ENCODE measurements at regions not wholly inside any gene's neighbourhood (a gene's known extent, or its start where the extent isn't known, plus 50 kb on each side); places are given as distances from the start of the nearest gene placed in this dataset.
A peak's percentile ranks its signal among the peaks of the same experiment; 100 is the strongest.

- TF ChIP-seq, protein P1, sequence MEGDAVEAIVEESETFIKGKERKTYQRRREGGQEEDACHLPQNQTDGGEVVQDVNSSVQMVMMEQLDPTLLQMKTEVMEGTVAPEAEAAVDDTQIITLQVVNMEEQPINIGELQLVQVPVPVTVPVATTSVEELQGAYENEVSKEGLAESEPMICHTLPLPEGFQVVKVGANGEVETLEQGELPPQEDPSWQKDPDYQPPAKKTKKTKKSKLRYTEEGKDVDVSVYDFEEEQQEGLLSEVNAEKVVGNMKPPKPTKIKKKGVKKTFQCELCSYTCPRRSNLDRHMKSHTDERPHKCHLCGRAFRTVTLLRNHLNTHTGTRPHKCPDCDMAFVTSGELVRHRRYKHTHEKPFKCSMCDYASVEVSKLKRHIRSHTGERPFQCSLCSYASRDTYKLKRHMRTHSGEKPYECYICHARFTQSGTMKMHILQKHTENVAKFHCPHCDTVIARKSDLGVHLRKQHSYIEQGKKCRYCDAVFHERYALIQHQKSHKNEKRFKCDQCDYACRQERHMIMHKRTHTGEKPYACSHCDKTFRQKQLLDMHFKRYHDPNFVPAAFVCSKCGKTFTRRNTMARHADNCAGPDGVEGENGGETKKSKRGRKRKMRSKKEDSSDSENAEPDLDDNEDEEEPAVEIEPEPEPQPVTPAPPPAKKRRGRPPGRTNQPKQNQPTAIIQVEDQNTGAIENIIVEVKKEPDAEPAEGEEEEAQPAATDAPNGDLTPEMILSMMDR (IDR thresholded peaks at IDR 0.05; ENCODE audit: partially characterized antibody, unreplicated experiment): no peak
- H3K9me3 Mint-ChIP-seq (ENCODE audit: unreplicated experiment): no peaks in the 10 kb centered on the region
- no peak for DNase-seq
- no peak overlapping the region for H3K27ac Mint-ChIP-seq (ENCODE audit: unreplicated experiment)
- peaks cover 4% of the 10 kb centered on the region for H3K4me1 Mint-ChIP-seq (ENCODE audit: low read depth, unreplicated experiment)
- no peak overlapping the region for H3K4me3 Mint-ChIP-seq (ENCODE audit: unreplicated experiment)
- no peaks in the 10 kb centered on the region for H3K27me3 Mint-ChIP-seq (ENCODE audit: unreplicated experiment)
- no peaks in the 10 kb centered on the region for H3K36me3 Mint-ChIP-seq (ENCODE audit: unreplicated experiment)
These were observed 231.6 kb upstream of the GRIP1 start for GRCh38 chr12:66910366-66910974.

DNA sequence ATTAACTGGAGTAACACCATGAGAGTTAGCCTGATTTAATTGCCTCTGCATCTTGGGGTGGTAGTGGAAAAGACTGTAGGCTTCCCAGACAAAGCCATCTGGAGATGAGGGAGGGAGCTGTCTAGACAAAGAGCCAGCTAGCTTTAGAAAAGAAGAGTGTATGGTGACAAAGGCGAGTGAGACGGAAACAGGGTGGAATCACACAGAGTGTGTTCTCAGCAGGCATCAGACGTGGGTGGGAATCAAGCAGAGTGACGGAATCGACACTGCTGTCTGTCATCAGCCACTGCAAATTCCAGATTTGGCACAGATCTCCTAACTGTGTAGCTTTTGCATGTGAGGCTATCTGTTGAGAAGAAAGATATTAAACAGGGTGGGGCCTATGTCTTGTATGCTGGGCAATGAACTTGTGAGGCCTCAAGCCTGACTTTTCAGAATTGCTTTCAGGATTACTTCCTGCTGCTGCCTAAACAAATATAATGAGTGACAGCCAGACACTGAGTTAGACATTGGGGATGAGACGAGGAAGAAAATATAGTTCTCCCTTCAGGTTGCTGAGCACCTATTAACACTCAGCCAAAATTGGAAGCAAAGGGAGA lies 236.5 kb upstream of the GRIP1 start:
- Mint-ChIP-seq H3K4me1 (ENCODE audit: low read depth, unreplicated experiment) (peaks cover 7% of the 10 kb centered on the region), H3K27ac (ENCODE audit: unreplicated experiment) (peak overlapping the region; percentile 23), H3K27me3 (ENCODE audit: unreplicated experiment) (no peaks in the 10 kb centered on the region), H3K4me3 (ENCODE audit: unreplicated experiment) (no peak overlapping the region), H3K9me3 (ENCODE audit: unreplicated experiment) (no peaks in the 10 kb centered on the region), H3K36me3 (ENCODE audit: unreplicated experiment) (no peaks in the 10 kb centered on the region)
- TF ChIP-seq, protein P1 (IDR thresholded peaks at IDR 0.05; ENCODE audit: partially characterized antibody, unreplicated experiment): no peak
- no peak for DNase-seq

- H3K9me3 Mint-ChIP-seq (ENCODE audit: unreplicated experiment): no peaks in the 10 kb centered on the region
- H3K36me3 Mint-ChIP-seq (ENCODE audit: unreplicated experiment): no peaks in the 10 kb centered on the region
- no peaks in the 10 kb centered on the region for H3K27me3 Mint-ChIP-seq (ENCODE audit: unreplicated experiment)
- DNase-seq: no peak
- TF ChIP-seq, protein P1 (IDR thresholded peaks at IDR 0.05; ENCODE audit: partially characterized antibody, unreplicated experiment): no peak
- no peak overlapping the region for H3K4me3 Mint-ChIP-seq (ENCODE audit: unreplicated experiment)
- no peak overlapping the region for H3K27ac Mint-ChIP-seq (ENCODE audit: unreplicated experiment)
- H3K4me1 Mint-ChIP-seq (ENCODE audit: low read depth, unreplicated experiment): peaks cover 7% of the 10 kb centered on the region
These were observed 237.3 kb upstream of the GRIP1 start for GRCh38 chr12:66916189-66916588.

- Mint-ChIP-seq H3K27ac (ENCODE audit: unreplicated experiment) (no peak overlapping the region), H3K9me3 (ENCODE audit: unreplicated experiment) (no peaks in the 10 kb centered on the region), H3K4me3 (ENCODE audit: unreplicated experiment) (no peak overlapping the region)
These were observed 240.6 kb upstream of the GRIP1 start for GRCh38 chr12:66919466-66919865.

DNA sequence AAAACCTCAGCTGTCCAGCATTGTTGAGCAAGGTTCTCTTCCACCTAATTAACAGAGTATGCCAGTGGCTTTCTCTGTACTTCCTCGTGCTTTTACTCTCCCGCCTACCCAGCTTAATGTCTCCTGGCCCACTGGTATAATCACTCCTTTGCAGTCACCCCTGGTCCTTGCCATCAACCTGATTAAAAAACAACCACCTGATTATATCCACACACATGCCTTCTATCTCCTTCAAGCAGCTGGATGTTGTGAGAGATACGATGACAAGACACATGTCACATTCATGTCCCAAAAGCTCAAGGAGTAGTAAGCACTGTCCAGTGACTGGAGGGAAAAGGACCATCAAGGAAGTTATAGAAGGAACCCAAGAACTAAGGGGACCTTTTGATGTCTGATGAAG lies 241.3 kb upstream of the GRIP1 start:
- Mint-ChIP-seq H3K4me1 (ENCODE audit: low read depth, unreplicated experiment) (peaks cover 5% of the 10 kb centered on the region), H3K27ac (ENCODE audit: unreplicated experiment) (no peak overlapping the region), H3K27me3 (ENCODE audit: unreplicated experiment) (peaks cover 3% of the 10 kb centered on the region), H3K9me3 (ENCODE audit: unreplicated experiment) (no peaks in the 10 kb centered on the region), H3K36me3 (ENCODE audit: unreplicated experiment) (no peaks in the 10 kb centered on the region), H3K4me3 (ENCODE audit: unreplicated experiment) (no peak overlapping the region)
- DNase-seq: no peak
- TF ChIP-seq, protein P1 (IDR thresholded peaks at IDR 0.05; ENCODE audit: partially characterized antibody, unreplicated experiment): no peak

More at GRCh38 chr12:66919466-66919865, 240.6 kb upstream of the GRIP1 start:
- no peaks in the 10 kb centered on the region for H3K36me3 Mint-ChIP-seq (ENCODE audit: unreplicated experiment)
- H3K27me3 Mint-ChIP-seq (ENCODE audit: unreplicated experiment): no peaks in the 10 kb centered on the region
- TF ChIP-seq, protein P1 (IDR thresholded peaks at IDR 0.05; ENCODE audit: partially characterized antibody, unreplicated experiment): no peak
- DNase-seq: no peak
- H3K4me1 Mint-ChIP-seq (ENCODE audit: low read depth, unreplicated experiment): peaks cover 7% of the 10 kb centered on the region
